ENCODE measurements at regions not wholly inside any gene's neighbourhood (a gene's known extent, or its start where the extent isn't known, plus 50 kb on each side); places are given as distances from the start of the nearest gene placed in this dataset.

GRCh38 chr20:22305381-22305780, 279.0 kb downstream of the FOXA2 start:
- no peak for TF ChIP-seq ZNF609 (CRISPR knock-in tag; IDR thresholded peaks at IDR 0.05; ENCODE audit: borderline replicate concordance)
- TF ChIP-seq MEF2A (IDR thresholded peaks at IDR 0.05; ENCODE audit: control insufficient read depth, low read depth, low read length): no peak
- no peak for TF ChIP-seq ZBTB17 (CRISPR knock-in tag; IDR thresholded peaks at IDR 0.05)
- no peak for TF ChIP-seq FIP1L1 (IDR thresholded peaks at IDR 0.05; ENCODE audit: low read depth, low read length, poor library complexity, severe bottlenecking)
- no peak for TF ChIP-seq CTCF (IDR thresholded peaks at IDR 0.05 in 2 of 3, conservative IDR thresholded peaks at IDR 0.05 in 1 of 3; ENCODE audit: insufficient read depth in 2 of 3, low read depth in 1 of 3, low read length in 3 of 3)
- no peak for TF ChIP-seq SP1 (CRISPR knock-in tag; IDR thresholded peaks at IDR 0.05)
- no peak for TF ChIP-seq ZNF830 (CRISPR knock-in tag; IDR thresholded peaks at IDR 0.05)
- no peak for TF ChIP-seq FOXP4 (CRISPR knock-in tag; IDR thresholded peaks at IDR 0.05; ENCODE audit: borderline replicate concordance)
- TF ChIP-seq POLR2AphosphoS2 (IDR thresholded peaks at IDR 0.05; ENCODE audit: low read length): no peak
- no peak for TF ChIP-seq ZNF407 (IDR thresholded peaks at IDR 0.05; ENCODE audit: low read depth)
- TF ChIP-seq DPF2 (IDR thresholded peaks at IDR 0.05): no peak
- TF ChIP-seq DNMT1 (IDR thresholded peaks at IDR 0.05): no peak
- TF ChIP-seq TEAD1 (CRISPR knock-in tag; IDR thresholded peaks at IDR 0.05): no peak
- TF ChIP-seq CEBPB (tag; IDR thresholded peaks at IDR 0.05): no peak

All from K562 (cell line).